Vagina (tissue), 2 donors: ENCODE measurements at regions not wholly inside any gene's neighbourhood (a gene's known extent, or its start where the extent isn't known, plus 50 kb on each side); places are given as distances from the start of the nearest gene placed in this dataset.

Source experiments
- CTCF ChIP-seq, 3 experiments: fragments of 450-650 bp in 2 of 3; fragments of 200-600 bp in 1 of 3; sonication (generic) in 1 of 3; IDR thresholded peaks; one replicate each; pipeline ENCODE4 v1.5.1; 2017 to 2019; ENCODE audit warnings: antibody characterized with exemption in 3 of 3, mild to moderate bottlenecking in 2 of 3, moderate library complexity in 2 of 3
- POLR2A ChIP-seq, 2 donors: fragments of 450-650 bp; IDR thresholded peaks; one replicate each; pipeline ENCODE4 v1.6.1; 2017; ENCODE audit warnings: antibody characterized with exemption in 2 of 2, mild to moderate bottlenecking in 2 of 2, moderate library complexity in 2 of 2

- TF ChIP-seq CTCF (IDR thresholded peaks at IDR 0.05) = no peak
- TF ChIP-seq POLR2A (IDR thresholded peaks at IDR 0.05) = no peak
These were observed 247.2 kb upstream of the B3GALT2 start for GRCh38 chr1:193433599-193433998.
